T-helper 1 cell (primary cell): ENCODE measurements at regions not wholly inside any gene's neighbourhood (a gene's known extent, or its start where the extent isn't known, plus 50 kb on each side); places are given as distances from the start of the nearest gene placed in this dataset.

Experiments used
- DNase-seq, 5 donors: peaks; one replicate each; pipeline ENCODE4 v3.0.0-alpha.2; 2012 to 2020

- no peak for DNase-seq
Observed at GRCh38 chr12:127339065-127339464, 927.9 kb upstream of the TMEM132C start.

GRCh38 chr12:127340381-127340780, 926.6 kb upstream of the TMEM132C start:
- DNase-seq, result no peak

- no peak for DNase-seq
Observed at GRCh38 chr12:127342861-127343260, 924.1 kb upstream of the TMEM132C start.

- DNase-seq, result no peak
Observed at GRCh38 chr12:127343940-127344339, 923.0 kb upstream of the TMEM132C start.

- DNase-seq, result no peak
Observed at GRCh38 chr12:127351481-127352010, 915.4 kb upstream of the TMEM132C start.

- DNase-seq, result no peak
Observed at GRCh38 chr12:127355061-127355841, 911.7 kb upstream of the TMEM132C start.

GRCh38 chr12:127358888-127359287, 908.1 kb upstream of the TMEM132C start:
- no peak for DNase-seq

- DNase-seq, result no peak
Observed at GRCh38 chr12:127360580-127360979, 906.4 kb upstream of the TMEM132C start.

GRCh38 chr12:127362121-127362520, 904.8 kb upstream of the TMEM132C start:
- DNase-seq, result no peak

- no peak for DNase-seq
Observed at GRCh38 chr12:127363392-127363791, 903.6 kb upstream of the TMEM132C start.

GRCh38 chr12:127373559-127373958, 893.4 kb upstream of the TMEM132C start:
- DNase-seq, result no peak

GRCh38 chr12:127374447-127374846, 892.5 kb upstream of the TMEM132C start:
- no peak for DNase-seq

GRCh38 chr12:127381043-127381668, 885.8 kb upstream of the TMEM132C start:
- DNase-seq, result peak in 1 of 5 donors; percentile 32

- no peak for DNase-seq
Observed at GRCh38 chr12:127381681-127382080, 885.3 kb upstream of the TMEM132C start.

GRCh38 chr12:127383281-127383680, 883.7 kb upstream of the TMEM132C start:
- DNase-seq, result no peak

GRCh38 chr12:127386723-127387122, 880.2 kb upstream of the TMEM132C start:
- no peak for DNase-seq

- DNase-seq, result no peak
Observed at GRCh38 chr12:127388985-127389384, 878.0 kb upstream of the TMEM132C start.

- DNase-seq, result no peak
Observed at GRCh38 chr12:127389923-127390322, 877.0 kb upstream of the TMEM132C start.

GRCh38 chr12:127393465-127393864, 873.5 kb upstream of the TMEM132C start:
- no peak for DNase-seq

GRCh38 chr12:127393896-127394295, 873.1 kb upstream of the TMEM132C start:
- no peak for DNase-seq

GRCh38 chr12:127396734-127397133, 870.2 kb upstream of the TMEM132C start:
- DNase-seq, result no peak

- DNase-seq, result no peak
Observed at GRCh38 chr12:127398016-127398710, 868.8 kb upstream of the TMEM132C start.

- DNase-seq, result no peak
Observed at GRCh38 chr12:127399451-127399850, 867.5 kb upstream of the TMEM132C start.

GRCh38 chr12:127400221-127400620, 866.7 kb upstream of the TMEM132C start:
- no peak for DNase-seq
